ENCODE measurements at regions not wholly inside any gene's neighbourhood (a gene's known extent, or its start where the extent isn't known, plus 50 kb on each side); places are given as distances from the start of the nearest gene placed in this dataset.

DNA sequence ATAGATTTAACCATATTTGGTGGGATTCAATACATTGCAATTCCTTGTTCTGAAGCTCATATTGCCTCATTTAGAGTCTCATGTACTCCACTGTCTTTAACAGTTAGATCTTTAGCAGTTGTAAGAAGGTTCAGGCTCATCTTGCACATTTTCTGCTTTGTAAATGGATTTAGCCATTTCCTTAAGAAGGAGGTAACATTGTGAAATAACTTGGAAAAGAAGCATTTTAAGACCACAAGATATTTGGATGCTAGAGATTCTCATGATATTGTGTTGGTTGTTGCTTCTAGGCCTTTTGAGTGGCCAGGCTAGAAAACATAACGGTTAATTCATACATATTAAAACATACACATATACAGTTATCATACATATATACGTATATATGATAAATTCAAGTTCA, 445.8 kb upstream of the NXPH2 start:
- TF ChIP-seq EZH2phosphoT487 (IDR thresholded peaks at IDR 0.05; ENCODE audit: borderline replicate concordance) = no peak
- TF ChIP-seq, protein P1, sequence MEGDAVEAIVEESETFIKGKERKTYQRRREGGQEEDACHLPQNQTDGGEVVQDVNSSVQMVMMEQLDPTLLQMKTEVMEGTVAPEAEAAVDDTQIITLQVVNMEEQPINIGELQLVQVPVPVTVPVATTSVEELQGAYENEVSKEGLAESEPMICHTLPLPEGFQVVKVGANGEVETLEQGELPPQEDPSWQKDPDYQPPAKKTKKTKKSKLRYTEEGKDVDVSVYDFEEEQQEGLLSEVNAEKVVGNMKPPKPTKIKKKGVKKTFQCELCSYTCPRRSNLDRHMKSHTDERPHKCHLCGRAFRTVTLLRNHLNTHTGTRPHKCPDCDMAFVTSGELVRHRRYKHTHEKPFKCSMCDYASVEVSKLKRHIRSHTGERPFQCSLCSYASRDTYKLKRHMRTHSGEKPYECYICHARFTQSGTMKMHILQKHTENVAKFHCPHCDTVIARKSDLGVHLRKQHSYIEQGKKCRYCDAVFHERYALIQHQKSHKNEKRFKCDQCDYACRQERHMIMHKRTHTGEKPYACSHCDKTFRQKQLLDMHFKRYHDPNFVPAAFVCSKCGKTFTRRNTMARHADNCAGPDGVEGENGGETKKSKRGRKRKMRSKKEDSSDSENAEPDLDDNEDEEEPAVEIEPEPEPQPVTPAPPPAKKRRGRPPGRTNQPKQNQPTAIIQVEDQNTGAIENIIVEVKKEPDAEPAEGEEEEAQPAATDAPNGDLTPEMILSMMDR (conservative IDR thresholded peaks at IDR 0.05; ENCODE audit: low read length) = no peak
